ENCODE measurements at regions not wholly inside any gene's neighbourhood (a gene's known extent, or its start where the extent isn't known, plus 50 kb on each side); places are given as distances from the start of the nearest gene placed in this dataset.

GRCh38 chr4:86484241-86484640 is 109.9 kb upstream of the PTPN13 start:
- Histone ChIP-seq H4K20me1 (ENCODE audit: insufficient read depth) (no peaks in the 10 kb centered on the region), H3K79me2 (replicated peaks; ENCODE audit: insufficient read depth, low read length) (no peaks in the 10 kb centered on the region), H3K36me3 (ENCODE audit: insufficient read depth, low read length) (no peaks in the 10 kb centered on the region), H3K9ac (ENCODE audit: low read length) (no peak overlapping the region), H2AFZ (ENCODE audit: low read depth, low read length) (no peak overlapping the region), H3F3A (ENCODE audit: insufficient read depth, low read length, poor library complexity, severe bottlenecking) (peaks cover 15% of the 10 kb centered on the region), H3K4me2 (ENCODE audit: low read length) (no peak overlapping the region), H3K27me3 (ENCODE audit: insufficient read depth, low read depth, low read length) (peaks cover 11% of the 10 kb centered on the region), H3K27ac (ENCODE audit: low read length) (no peak overlapping the region), H3K9me2 (ENCODE audit: insufficient read depth, low read length) (no peaks in the 10 kb centered on the region), H3K9me3 (ENCODE audit: low read length) (no peaks in the 10 kb centered on the region), H3K4me3 (ENCODE audit: low read length) (no peak overlapping the region)
- TF ChIP-seq EZH2 (IDR thresholded peaks at IDR 0.05; ENCODE audit: borderline replicate concordance, insufficient read depth, low read length, poor library complexity, severe bottlenecking) = no peak
- no peak for TF ChIP-seq EP300 (conservative IDR thresholded peaks at IDR 0.05; ENCODE audit: poor library complexity, severe bottlenecking)
- TF ChIP-seq POLR2AphosphoS5 (IDR thresholded peaks at IDR 0.05) = no peak
- TF ChIP-seq, protein P1, sequence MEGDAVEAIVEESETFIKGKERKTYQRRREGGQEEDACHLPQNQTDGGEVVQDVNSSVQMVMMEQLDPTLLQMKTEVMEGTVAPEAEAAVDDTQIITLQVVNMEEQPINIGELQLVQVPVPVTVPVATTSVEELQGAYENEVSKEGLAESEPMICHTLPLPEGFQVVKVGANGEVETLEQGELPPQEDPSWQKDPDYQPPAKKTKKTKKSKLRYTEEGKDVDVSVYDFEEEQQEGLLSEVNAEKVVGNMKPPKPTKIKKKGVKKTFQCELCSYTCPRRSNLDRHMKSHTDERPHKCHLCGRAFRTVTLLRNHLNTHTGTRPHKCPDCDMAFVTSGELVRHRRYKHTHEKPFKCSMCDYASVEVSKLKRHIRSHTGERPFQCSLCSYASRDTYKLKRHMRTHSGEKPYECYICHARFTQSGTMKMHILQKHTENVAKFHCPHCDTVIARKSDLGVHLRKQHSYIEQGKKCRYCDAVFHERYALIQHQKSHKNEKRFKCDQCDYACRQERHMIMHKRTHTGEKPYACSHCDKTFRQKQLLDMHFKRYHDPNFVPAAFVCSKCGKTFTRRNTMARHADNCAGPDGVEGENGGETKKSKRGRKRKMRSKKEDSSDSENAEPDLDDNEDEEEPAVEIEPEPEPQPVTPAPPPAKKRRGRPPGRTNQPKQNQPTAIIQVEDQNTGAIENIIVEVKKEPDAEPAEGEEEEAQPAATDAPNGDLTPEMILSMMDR (IDR thresholded peaks at IDR 0.05; ENCODE audit: poor library complexity, severe bottlenecking) = no peak
- no peak for TF ChIP-seq RAD21 (conservative IDR thresholded peaks at IDR 0.05)
- no peak for TF ChIP-seq REST (IDR thresholded peaks at IDR 0.05; ENCODE audit: borderline replicate concordance)
- no peak for TF ChIP-seq TAF1 (IDR thresholded peaks at IDR 0.05; ENCODE audit: low read depth)
- TF ChIP-seq MXI1 (conservative IDR thresholded peaks at IDR 0.05; ENCODE audit: poor library complexity, severe bottlenecking) = no peak
- no peak for TF ChIP-seq SMC3 (conservative IDR thresholded peaks at IDR 0.05; ENCODE audit: poor library complexity)

DNA sequence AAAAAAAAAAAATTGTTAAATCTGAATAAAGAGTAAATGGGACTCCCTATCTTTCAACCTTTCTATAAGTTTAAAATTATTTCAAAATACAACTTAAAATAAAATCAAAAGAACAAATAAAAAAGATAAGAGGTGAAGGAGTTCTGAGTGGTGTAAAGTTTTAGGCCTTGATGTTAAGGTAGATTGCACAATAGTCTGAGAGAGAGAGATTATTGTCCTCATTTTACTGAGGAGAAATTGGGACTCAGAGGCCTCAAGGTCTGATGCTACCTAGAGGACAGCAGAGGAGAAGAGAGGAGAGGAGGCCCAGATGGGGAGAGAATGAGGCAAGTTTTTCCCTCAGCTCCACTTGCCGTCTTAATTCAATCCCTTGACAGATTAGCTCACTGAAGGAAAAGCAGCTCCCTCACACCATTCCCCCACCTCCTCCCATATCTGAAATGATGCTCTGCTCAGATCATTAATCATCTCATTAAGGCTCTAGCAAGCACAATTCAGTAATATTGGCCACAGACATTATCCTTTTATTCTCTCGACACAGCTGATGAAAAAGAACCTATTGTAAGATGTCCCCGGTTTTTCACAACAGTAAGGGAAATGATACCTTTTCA is 106.3 kb upstream of the PTPN13 start:
- peaks cover 5% of the 10 kb centered on the region for H3K27me3 ChIP-seq (ENCODE audit: insufficient read depth, low read depth, low read length)
- no peaks in the 10 kb centered on the region for H3K79me2 ChIP-seq (replicated peaks; ENCODE audit: insufficient read depth, low read length)
- H3F3A ChIP-seq (ENCODE audit: insufficient read depth, low read length, poor library complexity, severe bottlenecking) = peaks cover under 1% of the 10 kb centered on the region
- TF ChIP-seq EP300 (conservative IDR thresholded peaks at IDR 0.05; ENCODE audit: poor library complexity, severe bottlenecking) = no peak
- no peak for TF ChIP-seq POLR2AphosphoS5 (IDR thresholded peaks at IDR 0.05)
- H3K4me3 ChIP-seq (ENCODE audit: low read length) = no peak overlapping the region
- H3K4me2 ChIP-seq (ENCODE audit: low read length) = no peak overlapping the region
- H3K9me2 ChIP-seq (ENCODE audit: insufficient read depth, low read length) = no peaks in the 10 kb centered on the region
- no peak overlapping the region for H3K9ac ChIP-seq (ENCODE audit: low read length)
- H4K20me1 ChIP-seq (ENCODE audit: insufficient read depth) = no peaks in the 10 kb centered on the region
- no peak overlapping the region for H3K27ac ChIP-seq (ENCODE audit: low read length)
- H2AFZ ChIP-seq (ENCODE audit: low read depth, low read length) = no peak overlapping the region
- H3K36me3 ChIP-seq (ENCODE audit: insufficient read depth, low read length) = no peaks in the 10 kb centered on the region
- H3K9me3 ChIP-seq (ENCODE audit: low read length) = no peaks in the 10 kb centered on the region

Measured in neural cell (in vitro differentiated cells).